CD4-positive, CD25-positive, alpha-beta regulatory T cell (primary cell): ENCODE measurements at regions not wholly inside any gene's neighbourhood (a gene's known extent, or its start where the extent isn't known, plus 50 kb on each side); places are given as distances from the start of the nearest gene placed in this dataset.

Experiments
- ATAC-seq, 2 donors: fragments of 150-1000 bp; cut with Tn5 transposase; one replicate each; pipeline ENCODE4 v1.10.0; 2021; ENCODE audit warnings: low read depth in 2 of 2, moderate number of reproducible peaks in 2 of 2, moderate library complexity in 1 of 2
- DNase-seq, 3 donors: peaks; one replicate each; pipeline versions ENCODE4 v3.0.0 to v3.0.0-alpha.2; 2012 to 2022; ENCODE audit warnings: mixed read lengths in 1 of 3
- H3K27ac ChIP-seq: one replicate; pipeline ENCODE4 v1.7.0; 2013; ENCODE audit warnings: mild to moderate bottlenecking, low read length; ENCODE audit not compliant: insufficient read depth, poor library complexity, severe bottlenecking
- H3K27me3 ChIP-seq: one replicate; pipeline ENCODE4 v1.7.0; 2013; ENCODE audit warnings: low read length; ENCODE audit not compliant: control insufficient read depth, insufficient read depth
- H3K36me3 ChIP-seq: one replicate; pipeline ENCODE4 v1.7.0; 2013; ENCODE audit warnings: mild to moderate bottlenecking, low read length, moderate library complexity; ENCODE audit not compliant: control insufficient read depth, insufficient read depth
- H3K4me1 ChIP-seq: 2 replicates; pipeline ENCODE4 v1.7.0; 2013; ENCODE audit warnings: mild to moderate bottlenecking, low read length; ENCODE audit not compliant: insufficient read depth, control insufficient read depth, poor library complexity, severe bottlenecking
- H3K4me3 ChIP-seq: one replicate; pipeline ENCODE4 v1.7.0; 2013; ENCODE audit warnings: low read depth, mild to moderate bottlenecking, low read length, moderate library complexity
- H3K9me3 ChIP-seq, 2 experiments: 1 replicate in 1 of 2; 2 replicates in 1 of 2; pipeline ENCODE4 v1.7.0; 2013; ENCODE audit warnings: low read length in 2 of 2, mild to moderate bottlenecking in 1 of 2, moderate library complexity in 1 of 2; ENCODE audit not compliant: control insufficient read depth in 2 of 2
- H3K27ac Mint-ChIP-seq, 3 donors: one replicate each; pipeline ENCODE4 v1.8.0; 2020 to 2022; ENCODE audit warnings: mild to moderate bottlenecking in 3 of 3, mixed read lengths in 3 of 3, moderate library complexity in 2 of 3
- H3K27me3 Mint-ChIP-seq: one replicate; pipeline ENCODE4 v1.8.0; 2022; ENCODE audit warnings: mild to moderate bottlenecking, mixed read lengths
- H3K36me3 Mint-ChIP-seq: one replicate; pipeline ENCODE4 v1.8.0; 2020; ENCODE audit warnings: mixed read lengths
- H3K4me1 Mint-ChIP-seq, 4 donors: one replicate each; pipeline ENCODE4 v1.8.0; 2020 to 2022; ENCODE audit warnings: mixed read lengths in 4 of 4, mild to moderate bottlenecking in 1 of 4
- H3K4me3 Mint-ChIP-seq, 4 donors: one replicate each; pipeline ENCODE4 v1.8.0; 2020 to 2022; ENCODE audit warnings: mild to moderate bottlenecking in 4 of 4, mixed read lengths in 4 of 4, moderate library complexity in 3 of 4
- H3K9me3 Mint-ChIP-seq, 7 donors: one replicate each; pipeline ENCODE4 v1.8.0; 2020 to 2022; ENCODE audit warnings: mixed read lengths in 7 of 7, mild to moderate bottlenecking in 3 of 7, moderate library complexity in 2 of 7

- H3K27ac Mint-ChIP-seq, result no peak overlapping the region
- H3K4me1 ChIP-seq, result no peaks in the 10 kb centered on the region
- peaks cover 5 to 40% (median 12%) of the 10 kb centered on the region in 7 donors for H3K9me3 Mint-ChIP-seq
- no peaks in the 10 kb centered on the region for H3K4me1 Mint-ChIP-seq
- no peak overlapping the region for H3K4me3 Mint-ChIP-seq
- DNase-seq, result no peak
- no peaks in the 10 kb centered on the region for H3K36me3 Mint-ChIP-seq
- no peaks in the 10 kb centered on the region for H3K27me3 ChIP-seq
- H3K4me3 ChIP-seq, result no peak overlapping the region
- H3K36me3 ChIP-seq, result no peaks in the 10 kb centered on the region
- no peaks in the 10 kb centered on the region for H3K27me3 Mint-ChIP-seq
- H3K27ac ChIP-seq, result no peak overlapping the region
- ATAC-seq, result no peak
- peaks cover 0 to 3% of the 10 kb centered on the region in 2 experiments for H3K9me3 ChIP-seq
These were observed 524.1 kb upstream of the FBXO33 start for GRCh38 chr14:39956372-39956771.

GRCh38 chr14:39948235-39948634, 516.0 kb upstream of the FBXO33 start:
- Histone ChIP-seq H3K36me3 (no peaks in the 10 kb centered on the region), H3K27ac (no peak overlapping the region), H3K4me1 (no peaks in the 10 kb centered on the region), H3K27me3 (no peaks in the 10 kb centered on the region), H3K9me3 (peaks cover 0 to 7% of the 10 kb centered on the region in 2 experiments), H3K4me3 (no peak overlapping the region)
- Mint-ChIP-seq H3K4me3 (no peak overlapping the region), H3K9me3 (peaks cover 0 to 19% (median 14%) of the 10 kb centered on the region in 7 donors), H3K36me3 (peaks cover 3% of the 10 kb centered on the region), H3K4me1 (no peaks in the 10 kb centered on the region), H3K27ac (no peak overlapping the region), H3K27me3 (no peaks in the 10 kb centered on the region)
- DNase-seq (no peak), ATAC-seq (no peak)

- peaks cover 3% of the 10 kb centered on the region for H3K36me3 Mint-ChIP-seq
- H3K27me3 Mint-ChIP-seq, result no peaks in the 10 kb centered on the region
These were observed 514.6 kb upstream of the FBXO33 start for GRCh38 chr14:39946807-39947206.

GRCh38 chr14:39939023-39939422, 506.8 kb upstream of the FBXO33 start:
- H3K27me3 Mint-ChIP-seq, result no peaks in the 10 kb centered on the region

More at GRCh38 chr14:39946807-39947206, 514.6 kb upstream of the FBXO33 start:
- H3K4me1 ChIP-seq, result no peaks in the 10 kb centered on the region
- Mint-ChIP-seq H3K27ac (no peak overlapping the region), H3K4me1 (no peaks in the 10 kb centered on the region), H3K4me3 (no peak overlapping the region), H3K9me3 (peaks cover 0 to 18% (median 11%) of the 10 kb centered on the region in 7 donors)
- H3K27ac ChIP-seq, result no peak overlapping the region
- DNase-seq, result no peak
- peaks cover 0 to 7% of the 10 kb centered on the region in 2 experiments for H3K9me3 ChIP-seq
- H3K4me3 ChIP-seq, result no peak overlapping the region
- H3K36me3 ChIP-seq, result no peaks in the 10 kb centered on the region
- ATAC-seq, result no peak
- H3K27me3 ChIP-seq, result no peaks in the 10 kb centered on the region

GRCh38 chr14:39912192-39913100, 480.2 kb upstream of the FBXO33 start:
- DNase-seq (no peak), ATAC-seq (no peak)
- Histone ChIP-seq H3K36me3 (no peaks in the 10 kb centered on the region), H3K27me3 (no peaks in the 10 kb centered on the region), H3K27ac (no peak overlapping the region), H3K9me3 (no peaks in the 10 kb centered on the region), H3K4me1 (no peaks in the 10 kb centered on the region), H3K4me3 (no peak overlapping the region)
- Mint-ChIP-seq H3K4me1 (no peaks in the 10 kb centered on the region), H3K36me3 (no peaks in the 10 kb centered on the region), H3K27me3 (no peaks in the 10 kb centered on the region), H3K9me3 (peaks cover 0 to 5% (median 2%) of the 10 kb centered on the region in 7 donors), H3K27ac (no peak overlapping the region), H3K4me3 (no peak overlapping the region)

More at GRCh38 chr14:39939023-39939422, 506.8 kb upstream of the FBXO33 start:
- H3K27ac Mint-ChIP-seq, result no peak overlapping the region
- H3K4me1 Mint-ChIP-seq, result no peaks in the 10 kb centered on the region
- Histone ChIP-seq H3K36me3 (no peaks in the 10 kb centered on the region), H3K27ac (no peak overlapping the region), H3K4me1 (no peaks in the 10 kb centered on the region), H3K9me3 (no peaks in the 10 kb centered on the region), H3K27me3 (no peaks in the 10 kb centered on the region), H3K4me3 (no peak overlapping the region)
- no peak for DNase-seq
- no peak overlapping the region for H3K4me3 Mint-ChIP-seq
- no peaks in the 10 kb centered on the region for H3K36me3 Mint-ChIP-seq
- ATAC-seq, result no peak
- H3K9me3 Mint-ChIP-seq, result peaks cover 0 to 18% (median 5%) of the 10 kb centered on the region in 7 donors

- Mint-ChIP-seq H3K9me3 (peaks cover 6 to 24% (median 13%) of the 10 kb centered on the region in 7 donors), H3K4me3 (no peak overlapping the region), H3K4me1 (no peaks in the 10 kb centered on the region), H3K27me3 (no peaks in the 10 kb centered on the region), H3K27ac (no peak overlapping the region), H3K36me3 (no peaks in the 10 kb centered on the region)
- Histone ChIP-seq H3K36me3 (no peaks in the 10 kb centered on the region), H3K4me1 (no peaks in the 10 kb centered on the region), H3K9me3 (peaks cover 0 to 6% of the 10 kb centered on the region in 2 experiments), H3K27ac (no peak overlapping the region), H3K4me3 (no peak overlapping the region), H3K27me3 (no peaks in the 10 kb centered on the region)
- ATAC-seq (no peak), DNase-seq (no peak)
These were observed 465.4 kb upstream of the FBXO33 start for GRCh38 chr14:39897657-39898056.

- Mint-ChIP-seq H3K36me3 (no peaks in the 10 kb centered on the region), H3K27me3 (no peaks in the 10 kb centered on the region), H3K4me3 (no peak overlapping the region), H3K4me1 (no peaks in the 10 kb centered on the region), H3K27ac (no peak overlapping the region), H3K9me3 (peaks cover 6 to 18% (median 13%) of the 10 kb centered on the region in 7 donors)
- Histone ChIP-seq H3K36me3 (no peaks in the 10 kb centered on the region), H3K9me3 (peaks cover 0 to 12% of the 10 kb centered on the region in 2 experiments), H3K4me3 (no peak overlapping the region), H3K27ac (no peak overlapping the region), H3K4me1 (no peaks in the 10 kb centered on the region), H3K27me3 (no peaks in the 10 kb centered on the region)
- DNase-seq (no peak), ATAC-seq (no peak)
These were observed 457.8 kb upstream of the FBXO33 start for GRCh38 chr14:39890026-39890425.

- Histone ChIP-seq H3K27ac (no peak overlapping the region), H3K4me3 (no peak overlapping the region), H3K4me1 (no peaks in the 10 kb centered on the region), H3K27me3 (no peaks in the 10 kb centered on the region), H3K9me3 (peaks cover 0 to 9% of the 10 kb centered on the region in 2 experiments), H3K36me3 (no peaks in the 10 kb centered on the region)
- no peak overlapping the region for H3K4me3 Mint-ChIP-seq
- no peaks in the 10 kb centered on the region for H3K4me1 Mint-ChIP-seq
- DNase-seq (no peak), ATAC-seq (no peak)
- no peak overlapping the region for H3K27ac Mint-ChIP-seq
- H3K9me3 Mint-ChIP-seq, result peaks cover 3 to 17% (median 8%) of the 10 kb centered on the region in 7 donors
- H3K36me3 Mint-ChIP-seq, result no peaks in the 10 kb centered on the region
- H3K27me3 Mint-ChIP-seq, result no peaks in the 10 kb centered on the region
These were observed 451.9 kb upstream of the FBXO33 start for GRCh38 chr14:39884091-39884490.
